OCI-LY7 (cell line): ENCODE measurements at regions not wholly inside any gene's neighbourhood (a gene's known extent, or its start where the extent isn't known, plus 50 kb on each side); places are given as distances from the start of the nearest gene placed in this dataset.

Source experiments
- BruUV-seq: library from RNA; stranded (reverse); fragments of 400-500 nt; replicated peaks from 2 replicates; lab custom pipeline; 2021; lab: Mats Ljungman, UMichigan
- CTCF ChIA-PET: fragments of 300-600 bp; sonication (Branson Sonifier 250); formaldehyde crosslinking; loops from one replicate; lab custom pipeline; 2022; ENCODE audit warnings: antibody characterized with exemption; ENCODE audit not compliant: unreplicated experiment; lab: Charles Lee
- POLR2A ChIA-PET: fragments of 300-600 bp; sonication (Branson Sonifier 250); formaldehyde crosslinking; loops from one replicate; lab custom pipeline; 2022; ENCODE audit warnings: antibody characterized with exemption; lab: Charles Lee
- DNase-seq: peaks from one replicate; pipeline ENCODE4 v3.0.0-alpha.2; 2015; ENCODE audit warnings: low spot score
- H2AFZ ChIP-seq: fragments of 200-600 bp; sonication (generic), shearing (Covaris generic); 2 replicates; pipeline ENCODE4 v1.6.1; 2014; ENCODE audit warnings: mild to moderate bottlenecking, antibody characterized with exemption, low read length, moderate library complexity
- H3K27ac ChIP-seq: fragments of 200-600 bp; sonication (generic); 2 replicates; pipeline ENCODE4 v1.5.1; 2014; ENCODE audit warnings: mixed run types, low read depth, mild to moderate bottlenecking, moderate library complexity, low read length, inconsistent platforms; ENCODE audit not compliant: poor library complexity, severe bottlenecking
- H3K36me3 ChIP-seq: fragments of 200-600 bp; sonication (generic); 2 replicates; pipeline ENCODE4 v1.6.1; 2014; ENCODE audit warnings: mild to moderate bottlenecking, antibody characterized with exemption, low read length, moderate library complexity, mixed read lengths; ENCODE audit not compliant: insufficient read depth
- H3K4me1 ChIP-seq: fragments of 200-600 bp; sonication (generic); 2 replicates; pipeline ENCODE4 v1.5.1; 2014; ENCODE audit warnings: mild to moderate bottlenecking, low read length; ENCODE audit not compliant: insufficient read depth, poor library complexity, severe bottlenecking
- H3K4me2 ChIP-seq: fragments of 200-600 bp; sonication (generic); 2 replicates; pipeline ENCODE4 v1.6.1; 2014; ENCODE audit warnings: mild to moderate bottlenecking, low read length
- H3K4me3 ChIP-seq: fragments of 200-600 bp; sonication (generic); 2 replicates; pipeline ENCODE4 v1.5.1; 2014; ENCODE audit warnings: mild to moderate bottlenecking, low read depth, low read length; ENCODE audit not compliant: poor library complexity, severe bottlenecking
- H3K79me2 ChIP-seq: fragments of 200-600 bp; sonication (generic); 2 replicates; pipeline ENCODE4 v1.6.1; 2016; ENCODE audit warnings: low read depth, mild to moderate bottlenecking, low read length, moderate library complexity, mixed read lengths; ENCODE audit not compliant: insufficient read depth
- H3K9me2 ChIP-seq: fragments of 200-600 bp; sonication (generic); 2 replicates; pipeline ENCODE4 v1.6.1; 2016; ENCODE audit warnings: mild to moderate bottlenecking, low read length, mixed read lengths; ENCODE audit not compliant: insufficient read depth
- H3K9me3 ChIP-seq: fragments of 200-600 bp; sonication (generic); 2 replicates; pipeline ENCODE4 v1.6.1; 2014; ENCODE audit warnings: mild to moderate bottlenecking, mixed run types, low read length, mixed read lengths
- H4K20me1 ChIP-seq: fragments of 200-600 bp; sonication (generic); 2 replicates; pipeline ENCODE4 v1.6.1; 2014; ENCODE audit warnings: mild to moderate bottlenecking, antibody characterized with exemption, low read length, moderate library complexity, mixed read lengths; ENCODE audit not compliant: insufficient read depth
- CTCF ChIP-seq: fragments of 200-600 bp; sonication (generic); conservative IDR thresholded peaks from 2 replicates; pipeline ENCODE4 v1.5.1; 2014; ENCODE audit warnings: mild to moderate bottlenecking, antibody characterized with exemption, low read length, moderate library complexity, mixed read lengths
- EZH2phosphoT487 ChIP-seq: fragments of 200-600 bp; sonication (generic); IDR thresholded peaks from 2 replicates; pipeline ENCODE4 v1.6.1; 2018; ENCODE audit warnings: low read depth, borderline replicate concordance, mild to moderate bottlenecking, mixed run types, antibody characterized with exemption, low read length, moderate library complexity, mixed read lengths
- intact Hi-C: fragments of 100-400 bp; cut with micrococcal nuclease; formaldehyde crosslinking; loops from one replicate; pipeline ENCODE4 v1.10.0; 2022; ENCODE audit not compliant: unreplicated experiment

DNA sequence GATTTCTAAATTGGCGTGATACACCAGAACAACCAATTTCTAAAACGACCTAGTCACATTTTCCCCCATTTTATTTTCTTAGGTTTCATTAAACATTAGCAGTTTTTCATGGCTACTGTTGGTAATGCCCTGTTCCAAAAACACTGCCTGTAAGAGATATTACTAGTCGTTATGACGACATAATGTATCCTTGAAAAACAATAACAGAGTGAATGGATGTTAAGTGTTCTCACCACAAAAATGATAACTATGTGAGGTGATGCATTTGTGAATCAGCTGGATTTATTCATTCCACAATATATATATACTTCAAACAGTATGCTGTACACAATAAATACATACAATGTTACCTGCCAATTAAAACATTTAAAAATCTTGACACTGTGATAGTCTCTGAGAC lies 1147.6 kb upstream of the PCDH10 start:
- Histone ChIP-seq H3K4me3 (no peak overlapping the region), H3K27ac (no peak overlapping the region), H3K4me1 (no peaks in the 10 kb centered on the region), H3K9me2 (no peaks in the 10 kb centered on the region), H3K36me3 (no peaks in the 10 kb centered on the region), H2AFZ (no peak overlapping the region), H3K4me2 (no peak overlapping the region), H3K79me2 (no peaks in the 10 kb centered on the region), H3K9me3 (no peaks in the 10 kb centered on the region), H4K20me1 (no peaks in the 10 kb centered on the region)
- no peak for TF ChIP-seq EZH2phosphoT487
- TF ChIP-seq CTCF = no peak
- intact Hi-C loops = no loop called here
- POLR2A ChIA-PET = no interaction called here
- CTCF ChIA-PET = no interaction called here
- BruUV-seq = no TSS peak
- no peak for DNase-seq

- BruUV-seq = no TSS peak
- no peaks in the 10 kb centered on the region for H3K9me3 ChIP-seq
- no peaks in the 10 kb centered on the region for H4K20me1 ChIP-seq
- CTCF ChIA-PET = no interaction called here
- H3K9me2 ChIP-seq = no peaks in the 10 kb centered on the region
- no peak overlapping the region for H3K4me3 ChIP-seq
- H3K4me2 ChIP-seq = no peak overlapping the region
- POLR2A ChIA-PET = no interaction called here
- H2AFZ ChIP-seq = peak overlapping the region; percentile 52; the same call in 1 of the 2 replicates
- H3K4me1 ChIP-seq = no peaks in the 10 kb centered on the region
- TF ChIP-seq EZH2phosphoT487 (no peak), CTCF (no peak)
- H3K36me3 ChIP-seq = no peaks in the 10 kb centered on the region
- intact Hi-C loops = no loop called here
- DNase-seq = no peak
- H3K79me2 ChIP-seq = no peaks in the 10 kb centered on the region
- no peak overlapping the region for H3K27ac ChIP-seq
These were observed 1145.5 kb upstream of the PCDH10 start for GRCh38 chr4:132003593-132003992.

GRCh38 chr4:132015321-132015720 lies 1133.8 kb upstream of the PCDH10 start:
- no peaks in the 10 kb centered on the region for H3K4me1 ChIP-seq
- H3K4me2 ChIP-seq = no peak overlapping the region
- H3K9me3 ChIP-seq = 0 out of 2 replicates have a peak, but pooled peaks cover 4% of the 10 kb centered on the region
- H3K9me2 ChIP-seq = no peaks in the 10 kb centered on the region
- no peak for DNase-seq
- no peaks in the 10 kb centered on the region for H3K79me2 ChIP-seq
- no TSS peak for BruUV-seq
- no peaks in the 10 kb centered on the region for H3K36me3 ChIP-seq
- TF ChIP-seq CTCF = no peak
- TF ChIP-seq EZH2phosphoT487 = no peak
- POLR2A ChIA-PET = no interaction called here
- CTCF ChIA-PET = no interaction called here
- no peak overlapping the region for H3K27ac ChIP-seq
- intact Hi-C loops = no loop called here
- peak overlapping the region; percentile 71; the same call in 1 of the 2 replicates for H2AFZ ChIP-seq
- no peak overlapping the region for H3K4me3 ChIP-seq
- H4K20me1 ChIP-seq = no peaks in the 10 kb centered on the region
